Breast epithelium (tissue), 3 donors: ENCODE measurements at regions not wholly inside any gene's neighbourhood (a gene's known extent, or its start where the extent isn't known, plus 50 kb on each side); places are given as distances from the start of the nearest gene placed in this dataset.

ENCODE experiments used
- CTCF ChIP-seq, 3 donors: fragments of 450-650 bp; IDR thresholded peaks; one replicate each; pipeline ENCODE4 v1.5.1; 2016 to 2017; ENCODE audit warnings: antibody characterized with exemption in 3 of 3, mild to moderate bottlenecking in 3 of 3, moderate library complexity in 3 of 3
- POLR2AphosphoS5 ChIP-seq, 3 donors: sonication (generic); formaldehyde crosslinking; IDR thresholded peaks; one replicate each; pipeline ENCODE4 v1.6.1; 2017; ENCODE audit warnings: antibody characterized with exemption in 3 of 3

GRCh38 chr4:177191991-177192390 lies 117.7 kb upstream of the NEIL3 start:
- TF ChIP-seq CTCF (IDR thresholded peaks at IDR 0.05), result no peak
- TF ChIP-seq POLR2AphosphoS5 (IDR thresholded peaks at IDR 0.05), result no peak
